ENCODE measurements at regions not wholly inside any gene's neighbourhood (a gene's known extent, or its start where the extent isn't known, plus 50 kb on each side); places are given as distances from the start of the nearest gene placed in this dataset.

DNA sequence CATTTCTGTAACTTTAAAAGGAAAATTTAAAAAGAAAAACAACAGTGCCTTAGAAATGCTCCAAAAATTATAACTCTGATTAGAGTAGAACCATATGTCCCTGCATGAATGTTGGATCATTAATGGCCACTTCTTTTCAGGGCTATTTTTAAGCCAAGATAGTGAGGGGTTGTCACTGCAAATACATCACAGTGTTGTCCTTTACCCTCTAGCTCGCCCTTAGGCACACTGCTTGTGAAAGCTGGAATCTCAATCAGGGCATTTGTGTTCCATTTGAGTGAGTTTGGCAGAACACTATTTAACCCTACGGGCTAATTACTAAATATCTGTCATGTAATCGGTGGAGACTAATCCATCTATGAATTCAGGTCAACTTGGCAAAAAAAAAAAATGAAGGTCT, 212.2 kb downstream of the NHLRC3 start:
- no peak for TF ChIP-seq YY1 (IDR thresholded peaks at IDR 0.05; ENCODE audit: insufficient read depth, insufficient read length)
- TF ChIP-seq ZNF274 (IDR thresholded peaks at IDR 0.05; ENCODE audit: low read depth, low read length), result no peak
